SU-DHL-6 (cell line): ENCODE measurements at regions not wholly inside any gene's neighbourhood (a gene's known extent, or its start where the extent isn't known, plus 50 kb on each side); places are given as distances from the start of the nearest gene placed in this dataset.

Source experiments
- EZH2phosphoT487 ChIP-seq: fragments of 200-600 bp; sonication (generic), shearing (Covaris generic); conservative IDR thresholded peaks from 2 replicates; pipeline ENCODE4 v1.6.1; 2018; ENCODE audit warnings: mild to moderate bottlenecking, antibody characterized with exemption, low read length, moderate library complexity, mixed read lengths
- TF ChIP-seq, protein P1 (sequence below): fragments of 200-600 bp; sonication (generic); IDR thresholded peaks from one replicate; pipeline ENCODE4 v1.5.1; 2017; ENCODE audit warnings: antibody characterized with exemption, mild to moderate bottlenecking, low read length, moderate library complexity; ENCODE audit not compliant: insufficient read depth, poor library complexity, severe bottlenecking

DNA sequence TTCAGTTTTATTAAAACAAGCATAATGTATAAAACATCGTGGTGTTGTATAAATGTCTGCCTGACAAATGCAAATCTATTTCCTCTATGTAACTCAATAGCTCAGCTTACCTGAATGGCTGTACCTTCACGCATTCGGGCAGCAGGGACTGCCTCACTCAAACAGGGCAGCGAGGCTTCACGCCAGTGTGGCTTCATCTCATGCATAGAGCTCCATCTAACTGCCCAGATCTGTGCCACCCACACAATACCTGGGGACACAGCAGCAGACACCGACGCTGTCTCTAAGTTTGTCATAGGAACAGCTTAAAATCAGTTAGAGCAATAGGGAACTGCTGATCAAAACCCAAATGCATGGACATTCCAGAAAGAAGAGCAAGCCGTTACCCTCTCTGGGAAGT is 182.8 kb upstream of the ANKRD30A start:
- TF ChIP-seq, protein P1, sequence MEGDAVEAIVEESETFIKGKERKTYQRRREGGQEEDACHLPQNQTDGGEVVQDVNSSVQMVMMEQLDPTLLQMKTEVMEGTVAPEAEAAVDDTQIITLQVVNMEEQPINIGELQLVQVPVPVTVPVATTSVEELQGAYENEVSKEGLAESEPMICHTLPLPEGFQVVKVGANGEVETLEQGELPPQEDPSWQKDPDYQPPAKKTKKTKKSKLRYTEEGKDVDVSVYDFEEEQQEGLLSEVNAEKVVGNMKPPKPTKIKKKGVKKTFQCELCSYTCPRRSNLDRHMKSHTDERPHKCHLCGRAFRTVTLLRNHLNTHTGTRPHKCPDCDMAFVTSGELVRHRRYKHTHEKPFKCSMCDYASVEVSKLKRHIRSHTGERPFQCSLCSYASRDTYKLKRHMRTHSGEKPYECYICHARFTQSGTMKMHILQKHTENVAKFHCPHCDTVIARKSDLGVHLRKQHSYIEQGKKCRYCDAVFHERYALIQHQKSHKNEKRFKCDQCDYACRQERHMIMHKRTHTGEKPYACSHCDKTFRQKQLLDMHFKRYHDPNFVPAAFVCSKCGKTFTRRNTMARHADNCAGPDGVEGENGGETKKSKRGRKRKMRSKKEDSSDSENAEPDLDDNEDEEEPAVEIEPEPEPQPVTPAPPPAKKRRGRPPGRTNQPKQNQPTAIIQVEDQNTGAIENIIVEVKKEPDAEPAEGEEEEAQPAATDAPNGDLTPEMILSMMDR: no peak
- TF ChIP-seq EZH2phosphoT487: no peak
